ENCODE measurements at regions not wholly inside any gene's neighbourhood (a gene's known extent, or its start where the extent isn't known, plus 50 kb on each side); places are given as distances from the start of the nearest gene placed in this dataset.

DNA sequence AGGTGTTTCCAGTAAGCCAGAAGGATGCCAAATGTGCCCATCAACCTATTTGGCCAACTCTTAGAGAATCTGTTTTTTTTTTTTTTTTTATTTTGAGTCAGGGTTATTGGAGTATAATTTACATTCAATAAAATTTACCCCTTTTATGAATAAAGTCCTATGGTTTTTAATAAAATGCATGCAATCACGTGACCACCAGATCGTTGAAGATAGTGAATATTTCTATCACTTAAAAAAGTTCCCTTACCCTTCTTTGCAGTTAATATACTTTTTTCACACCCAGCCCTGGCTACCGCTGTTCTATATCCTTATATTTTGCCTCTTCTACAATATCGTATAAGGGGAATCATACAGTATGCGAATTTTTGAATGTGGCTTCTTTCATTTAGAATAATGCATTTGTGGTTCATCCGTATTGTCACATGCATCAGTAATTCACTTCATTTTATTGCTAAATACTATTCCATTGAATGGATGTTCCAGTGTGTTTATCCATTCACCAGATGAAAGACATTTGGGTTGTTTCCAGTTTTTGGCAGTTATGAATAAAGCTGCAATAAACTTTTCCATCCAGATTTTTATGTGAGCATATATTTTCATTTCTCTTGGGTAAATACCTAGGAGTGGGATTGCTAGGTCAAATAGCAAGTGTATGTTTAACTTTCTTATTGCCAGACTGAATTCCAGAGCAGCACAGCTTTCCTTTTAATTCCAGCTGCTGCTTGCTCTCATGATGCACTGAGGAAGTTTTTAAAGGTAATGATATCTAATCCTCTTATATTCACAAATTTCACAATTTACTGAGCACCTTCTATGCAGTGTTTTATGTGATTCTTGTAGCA, 156.3 kb upstream of the NT5C1B start:
- Histone ChIP-seq H3K27ac (no peak overlapping the region), H3K4me1 (peaks cover 0 to 16% (median 9%) of the 10 kb centered on the region in 4 donors), H3K4me3 (no peak overlapping the region), H3K9me3 (no peaks in the 10 kb centered on the region), H3K27me3 (no peaks in the 10 kb centered on the region), H3K36me3 (no peaks in the 10 kb centered on the region)
- intact Hi-C loops (cut with DNase I; ENCODE audit: low total_unique reads), result loop anchor here (5.0 to 10.0 kb wide), 3 partner anchors 321 to 1122 kb away; no protein-coding TSS in a partner anchor
- DNase-seq, result no peak
- TF ChIP-seq, protein P1, sequence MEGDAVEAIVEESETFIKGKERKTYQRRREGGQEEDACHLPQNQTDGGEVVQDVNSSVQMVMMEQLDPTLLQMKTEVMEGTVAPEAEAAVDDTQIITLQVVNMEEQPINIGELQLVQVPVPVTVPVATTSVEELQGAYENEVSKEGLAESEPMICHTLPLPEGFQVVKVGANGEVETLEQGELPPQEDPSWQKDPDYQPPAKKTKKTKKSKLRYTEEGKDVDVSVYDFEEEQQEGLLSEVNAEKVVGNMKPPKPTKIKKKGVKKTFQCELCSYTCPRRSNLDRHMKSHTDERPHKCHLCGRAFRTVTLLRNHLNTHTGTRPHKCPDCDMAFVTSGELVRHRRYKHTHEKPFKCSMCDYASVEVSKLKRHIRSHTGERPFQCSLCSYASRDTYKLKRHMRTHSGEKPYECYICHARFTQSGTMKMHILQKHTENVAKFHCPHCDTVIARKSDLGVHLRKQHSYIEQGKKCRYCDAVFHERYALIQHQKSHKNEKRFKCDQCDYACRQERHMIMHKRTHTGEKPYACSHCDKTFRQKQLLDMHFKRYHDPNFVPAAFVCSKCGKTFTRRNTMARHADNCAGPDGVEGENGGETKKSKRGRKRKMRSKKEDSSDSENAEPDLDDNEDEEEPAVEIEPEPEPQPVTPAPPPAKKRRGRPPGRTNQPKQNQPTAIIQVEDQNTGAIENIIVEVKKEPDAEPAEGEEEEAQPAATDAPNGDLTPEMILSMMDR (IDR thresholded peaks at IDR 0.05), result no peak

DNA sequence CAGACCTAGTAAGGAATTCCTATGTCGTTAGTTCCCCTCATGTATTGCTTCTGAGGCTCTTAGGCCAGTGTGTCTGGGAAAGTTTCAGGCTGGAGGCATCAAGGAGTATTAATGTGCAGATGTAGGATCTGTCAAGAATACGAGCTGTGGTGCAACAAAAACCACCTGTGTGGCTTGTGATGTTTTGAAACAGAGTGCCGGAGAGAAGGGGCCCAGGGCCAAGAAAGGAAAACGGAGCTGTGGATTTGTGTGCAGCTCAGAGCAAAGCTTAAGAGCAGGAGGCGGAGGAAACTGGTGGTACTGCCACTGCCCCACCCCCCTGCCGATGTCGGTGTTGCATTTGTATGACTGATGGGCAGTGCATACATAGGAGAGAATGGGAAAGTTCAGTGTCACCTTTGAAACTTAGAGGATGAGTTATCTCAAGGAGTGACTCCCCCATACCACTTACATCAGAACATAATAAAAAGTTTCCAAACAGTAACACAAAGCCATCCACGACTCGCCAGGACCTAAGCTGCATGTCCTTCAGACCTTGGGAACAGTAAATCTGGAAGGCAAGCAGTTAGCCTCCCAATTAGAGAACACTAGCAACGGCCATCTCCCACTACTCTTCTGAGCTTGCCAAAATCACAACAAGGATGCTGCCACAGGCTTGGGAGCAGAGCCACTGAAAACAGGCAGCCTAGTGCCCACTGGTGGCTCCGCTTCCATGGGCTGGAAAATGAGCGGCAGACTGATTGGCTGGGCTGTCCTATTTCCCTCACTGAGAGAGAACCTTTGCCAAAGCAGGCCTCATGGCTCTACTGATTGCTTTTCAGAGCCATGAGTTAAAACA, 152.7 kb upstream of the NT5C1B start:
- intact Hi-C loops (cut with DNase I; ENCODE audit: low total_unique reads), result loop anchor here (5.0 to 10.0 kb wide), 3 partner anchors 220 to 623 kb away; no protein-coding TSS in a partner anchor
- no peaks in the 10 kb centered on the region for H3K27me3 ChIP-seq
- no peak overlapping the region for H3K4me3 ChIP-seq
- peak; percentile 31 to 77 for DNase-seq
- H3K4me1 ChIP-seq, result peaks cover 0 to 15% (median 8%) of the 10 kb centered on the region in 4 donors
- H3K9me3 ChIP-seq, result no peaks in the 10 kb centered on the region
- TF ChIP-seq, protein P1 (IDR thresholded peaks at IDR 0.05), result peak; percentile 48 to 53
- no peaks in the 10 kb centered on the region for H3K36me3 ChIP-seq
- H3K27ac ChIP-seq, result peak overlapping the region; percentile 10 to 61

DNA sequence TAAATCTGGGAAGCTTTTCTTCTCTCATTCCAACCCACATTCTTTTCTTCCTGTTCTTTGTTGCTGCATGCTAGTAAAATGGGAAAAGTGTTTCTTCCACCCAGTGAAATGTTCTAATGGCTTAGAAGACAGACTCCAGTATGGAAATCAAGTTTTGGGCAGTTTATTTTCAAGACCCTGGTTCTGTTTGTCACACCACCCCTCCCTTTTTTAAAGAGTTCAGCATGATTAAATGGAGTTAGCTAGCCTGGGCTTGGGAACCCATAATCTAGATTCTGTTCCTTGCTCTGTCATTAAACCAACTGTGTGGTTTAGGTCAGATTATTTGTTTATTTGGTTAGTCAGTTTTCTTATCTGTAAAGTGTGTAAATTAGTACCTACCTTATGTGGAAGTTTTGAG, 151.8 kb upstream of the NT5C1B start:
- no peaks in the 10 kb centered on the region for H3K27me3 ChIP-seq
- DNase-seq, result no peak
- peak overlapping the region in 1 of 2 donors; percentile 14 for H3K27ac ChIP-seq
- TF ChIP-seq, protein P1 (IDR thresholded peaks at IDR 0.05), result no peak
- H3K9me3 ChIP-seq, result no peaks in the 10 kb centered on the region
- H3K36me3 ChIP-seq, result no peaks in the 10 kb centered on the region
- peaks cover 0 to 15% (median 8%) of the 10 kb centered on the region in 4 donors for H3K4me1 ChIP-seq
- intact Hi-C loops (cut with DNase I; ENCODE audit: low total_unique reads), result loop anchor here (5.0 to 10.0 kb wide), 3 partner anchors 219 to 624 kb away; no protein-coding TSS in a partner anchor
- H3K4me3 ChIP-seq, result no peak overlapping the region

DNA sequence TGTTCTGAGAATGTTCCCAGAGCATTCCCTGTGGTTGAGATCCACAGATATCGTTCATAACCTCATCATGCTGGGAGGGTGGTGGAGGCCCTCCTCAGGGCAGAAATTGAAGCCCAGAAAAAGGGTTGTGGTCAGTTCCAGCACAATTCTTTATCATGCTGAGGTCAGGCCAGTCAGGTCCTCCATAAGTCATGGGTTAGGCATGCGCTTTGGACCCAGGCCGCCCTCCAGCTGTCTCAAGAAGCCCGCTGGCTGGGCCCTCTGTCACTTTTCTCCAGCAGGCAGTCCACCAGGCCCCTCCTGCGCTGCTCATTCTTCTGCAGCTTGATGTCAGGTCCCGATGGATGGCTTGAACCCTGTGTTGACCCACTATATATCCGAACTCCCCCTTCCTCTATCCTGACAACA, 151.1 kb upstream of the NT5C1B start:
- DNase-seq, result peak; percentile 35 to 70
- H3K27me3 ChIP-seq, result no peaks in the 10 kb centered on the region
- no peaks in the 10 kb centered on the region for H3K36me3 ChIP-seq
- TF ChIP-seq, protein P1 (IDR thresholded peaks at IDR 0.05), result no peak
- H3K4me1 ChIP-seq, result peaks cover 0 to 15% (median 8%) of the 10 kb centered on the region in 4 donors
- peak overlapping the region in 1 of 2 donors; percentile 14 for H3K27ac ChIP-seq
- intact Hi-C loops (cut with DNase I; ENCODE audit: low total_unique reads), result loop anchor here (5.0 to 10.0 kb wide), 3 partner anchors 218 to 624 kb away; no protein-coding TSS in a partner anchor
- H3K9me3 ChIP-seq, result no peaks in the 10 kb centered on the region
- no peak overlapping the region for H3K4me3 ChIP-seq

DNA sequence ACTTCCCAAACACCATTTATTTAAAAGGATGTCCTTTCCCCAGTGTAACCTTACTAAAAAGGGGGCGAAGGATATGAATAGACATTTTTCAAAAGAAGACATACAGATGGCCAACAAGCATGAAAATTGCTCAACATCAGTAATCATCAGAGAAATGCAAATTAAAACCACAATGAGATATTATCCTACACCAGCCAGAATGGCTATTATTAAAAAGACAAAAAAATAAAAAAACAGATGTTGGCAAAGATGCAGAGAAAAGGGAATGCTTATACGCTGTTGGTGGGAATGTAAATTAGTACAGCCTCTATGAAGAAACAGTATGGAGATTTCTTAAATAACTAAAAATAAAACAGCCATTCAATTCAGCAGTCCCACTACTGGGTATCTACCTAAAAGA, 142.3 kb upstream of the NT5C1B start:
- no peaks in the 10 kb centered on the region for H3K4me1 ChIP-seq
- H3K4me3 ChIP-seq, result no peak overlapping the region
- TF ChIP-seq, protein P1 (IDR thresholded peaks at IDR 0.05), result no peak
- H3K27me3 ChIP-seq, result no peaks in the 10 kb centered on the region
- H3K9me3 ChIP-seq, result no peaks in the 10 kb centered on the region
- H3K27ac ChIP-seq, result no peak overlapping the region
- intact Hi-C loops (cut with DNase I; ENCODE audit: low total_unique reads), result no loop called here
- DNase-seq, result no peak
- no peaks in the 10 kb centered on the region for H3K36me3 ChIP-seq
